Osteocyte (in vitro differentiated cells): ENCODE measurements at regions not wholly inside any gene's neighbourhood (a gene's known extent, or its start where the extent isn't known, plus 50 kb on each side); places are given as distances from the start of the nearest gene placed in this dataset.
"Not testable (repeated sequence)": the region's sequence is repeated elsewhere in the genome, so short reads cannot be mapped to it uniquely, and the experiment has no call there.

Source experiments
- DNase-seq: peaks from one replicate; pipeline ENCODE4 v3.0.0; 2021; ENCODE audit warnings: mixed read lengths; ENCODE audit not compliant: unreplicated experiment; ENCODE audit errors: extremely low spot score
- H3K27ac Mint-ChIP-seq: one replicate; pipeline ENCODE4 v1.8.0; 2021; ENCODE audit warnings: mild to moderate bottlenecking, mixed read lengths; ENCODE audit not compliant: unreplicated experiment
- H3K27me3 Mint-ChIP-seq: one replicate; pipeline ENCODE4 v1.8.0; 2021; ENCODE audit warnings: mixed read lengths; ENCODE audit not compliant: unreplicated experiment
- H3K36me3 Mint-ChIP-seq: one replicate; pipeline ENCODE4 v1.8.0; 2021; ENCODE audit warnings: mixed read lengths; ENCODE audit not compliant: unreplicated experiment
- H3K4me1 Mint-ChIP-seq: one replicate; pipeline ENCODE4 v1.8.0; 2021; ENCODE audit warnings: mixed read lengths; ENCODE audit not compliant: unreplicated experiment
- H3K4me3 Mint-ChIP-seq: one replicate; pipeline ENCODE4 v1.8.0; 2021; ENCODE audit warnings: mild to moderate bottlenecking, moderate library complexity, mixed read lengths; ENCODE audit not compliant: unreplicated experiment
- H3K9me3 Mint-ChIP-seq: one replicate; pipeline ENCODE4 v1.8.0; 2021; ENCODE audit warnings: mixed read lengths; ENCODE audit not compliant: unreplicated experiment
- TF ChIP-seq, protein P1 (sequence below): fragments of 200-600 bp; sonication (generic); IDR thresholded peaks from 2 replicates; pipeline ENCODE4 v1.5.0; 2021; ENCODE audit warnings: antibody characterized with exemption, mild to moderate bottlenecking, moderate library complexity

DNA sequence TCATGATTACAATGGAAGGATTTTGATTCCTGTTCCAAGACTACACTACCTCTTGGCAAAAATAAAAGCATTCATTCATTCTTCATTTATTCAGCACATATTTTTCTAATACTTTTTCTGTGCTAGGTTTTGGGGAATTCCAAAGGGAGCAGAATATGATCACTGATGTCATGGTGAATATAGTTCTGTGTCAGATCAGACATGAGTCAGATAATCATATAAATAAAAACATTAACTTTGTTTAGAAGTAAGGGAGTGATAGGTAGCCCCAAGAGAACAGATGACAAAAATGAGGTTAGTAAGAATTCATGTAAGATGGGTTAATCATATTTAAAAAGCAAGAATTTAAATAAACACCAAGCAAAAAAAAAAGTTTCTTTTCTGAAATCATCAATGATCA is 94.1 kb upstream of the RANBP6 start:
- no peak for DNase-seq
- Mint-ChIP-seq H3K27me3 (peaks cover 7% of the 10 kb centered on the region), H3K27ac (no peak overlapping the region), H3K4me1 (no peaks in the 10 kb centered on the region), H3K9me3 (no peaks in the 10 kb centered on the region), H3K36me3 (no peaks in the 10 kb centered on the region), H3K4me3 (no peak overlapping the region)
- TF ChIP-seq, protein P1, sequence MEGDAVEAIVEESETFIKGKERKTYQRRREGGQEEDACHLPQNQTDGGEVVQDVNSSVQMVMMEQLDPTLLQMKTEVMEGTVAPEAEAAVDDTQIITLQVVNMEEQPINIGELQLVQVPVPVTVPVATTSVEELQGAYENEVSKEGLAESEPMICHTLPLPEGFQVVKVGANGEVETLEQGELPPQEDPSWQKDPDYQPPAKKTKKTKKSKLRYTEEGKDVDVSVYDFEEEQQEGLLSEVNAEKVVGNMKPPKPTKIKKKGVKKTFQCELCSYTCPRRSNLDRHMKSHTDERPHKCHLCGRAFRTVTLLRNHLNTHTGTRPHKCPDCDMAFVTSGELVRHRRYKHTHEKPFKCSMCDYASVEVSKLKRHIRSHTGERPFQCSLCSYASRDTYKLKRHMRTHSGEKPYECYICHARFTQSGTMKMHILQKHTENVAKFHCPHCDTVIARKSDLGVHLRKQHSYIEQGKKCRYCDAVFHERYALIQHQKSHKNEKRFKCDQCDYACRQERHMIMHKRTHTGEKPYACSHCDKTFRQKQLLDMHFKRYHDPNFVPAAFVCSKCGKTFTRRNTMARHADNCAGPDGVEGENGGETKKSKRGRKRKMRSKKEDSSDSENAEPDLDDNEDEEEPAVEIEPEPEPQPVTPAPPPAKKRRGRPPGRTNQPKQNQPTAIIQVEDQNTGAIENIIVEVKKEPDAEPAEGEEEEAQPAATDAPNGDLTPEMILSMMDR: no peak

DNA sequence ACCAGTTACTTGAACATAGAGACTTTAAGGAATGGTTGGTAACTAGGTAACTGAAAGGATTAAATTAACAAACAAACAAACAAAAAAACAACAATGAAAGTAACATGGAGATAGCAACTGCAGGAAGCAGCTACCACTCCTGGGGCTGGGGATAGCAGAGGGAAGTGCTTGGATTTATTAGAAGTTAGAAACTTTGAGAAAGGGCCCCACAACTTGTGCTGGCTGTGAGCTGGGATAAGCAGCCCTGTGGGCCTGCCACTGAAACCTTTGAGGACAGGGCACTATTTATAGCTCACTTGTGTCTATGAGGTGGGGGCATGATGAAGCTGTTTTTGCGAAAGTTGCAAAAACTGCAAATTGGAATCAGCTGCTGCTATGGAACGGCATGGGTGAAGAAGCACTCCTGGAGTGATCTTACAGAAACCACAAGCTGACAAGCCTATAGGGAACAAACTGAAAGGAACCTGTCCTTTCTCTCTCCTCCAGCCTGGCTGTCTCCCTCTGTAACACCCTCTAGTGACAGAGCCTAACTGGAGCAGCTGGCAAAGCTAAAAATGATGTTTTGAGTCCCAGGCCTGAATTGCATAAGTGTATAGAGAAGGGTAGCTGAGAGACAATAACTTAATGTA is 91.4 kb upstream of the RANBP6 start:
- H3K27me3 Mint-ChIP-seq: peaks cover 2% of the 10 kb centered on the region
- no peaks in the 10 kb centered on the region for H3K9me3 Mint-ChIP-seq
- no peaks in the 10 kb centered on the region for H3K4me1 Mint-ChIP-seq
- no peak for DNase-seq
- H3K36me3 Mint-ChIP-seq: no peaks in the 10 kb centered on the region
- TF ChIP-seq, protein P1: peak; percentile 44
- no peak overlapping the region for H3K4me3 Mint-ChIP-seq
- H3K27ac Mint-ChIP-seq: no peak overlapping the region

DNA sequence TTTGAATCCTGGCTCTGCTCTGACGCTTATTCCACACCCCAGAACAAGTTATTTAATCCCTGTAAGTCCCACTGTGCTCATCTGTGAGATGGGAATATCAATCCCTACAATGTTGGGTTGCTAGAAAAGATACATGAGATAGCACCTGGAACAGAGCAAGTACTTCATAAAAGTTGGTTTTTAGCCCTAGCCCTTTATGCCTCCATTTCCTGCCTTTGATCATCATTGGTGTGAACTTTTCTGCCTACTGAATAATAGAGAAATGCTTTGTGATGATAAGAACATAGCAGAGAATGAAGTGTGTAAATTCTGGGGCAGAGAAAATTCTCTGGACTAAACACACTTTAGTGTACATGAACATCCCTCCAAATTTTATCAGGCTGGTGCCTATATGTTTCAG is 90.3 kb upstream of the RANBP6 start:
- H3K9me3 Mint-ChIP-seq: no peaks in the 10 kb centered on the region
- TF ChIP-seq, protein P1: no peak
- DNase-seq: no peak
- H3K4me1 Mint-ChIP-seq: no peaks in the 10 kb centered on the region
- no peak overlapping the region for H3K4me3 Mint-ChIP-seq
- H3K27me3 Mint-ChIP-seq: peaks cover 2% of the 10 kb centered on the region
- no peak overlapping the region for H3K27ac Mint-ChIP-seq
- no peaks in the 10 kb centered on the region for H3K36me3 Mint-ChIP-seq

DNA sequence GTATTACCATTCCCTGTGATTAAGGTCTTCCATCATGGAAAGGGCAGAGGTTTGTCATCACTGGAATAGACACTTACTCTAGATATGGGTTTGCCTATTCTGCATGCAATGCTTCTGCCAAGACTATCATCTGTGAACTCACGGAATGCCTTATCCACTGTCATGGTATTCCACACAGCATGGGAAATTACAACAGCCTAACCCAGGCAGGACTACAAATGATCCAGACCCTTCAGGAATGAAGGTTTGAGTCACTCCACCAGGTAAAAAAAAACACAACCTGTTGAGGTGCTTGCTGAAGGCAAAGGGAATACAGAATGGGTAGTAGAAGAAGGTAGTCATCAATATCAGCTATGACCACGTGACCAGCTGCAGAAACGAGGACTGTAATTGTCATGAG is 89.0 kb upstream of the RANBP6 start:
- not testable (repeated sequence) for H3K36me3 Mint-ChIP-seq, H3K27me3 Mint-ChIP-seq, H3K4me3 Mint-ChIP-seq, H3K9me3 Mint-ChIP-seq, H3K27ac Mint-ChIP-seq, H3K4me1 Mint-ChIP-seq, DNase-seq

DNA sequence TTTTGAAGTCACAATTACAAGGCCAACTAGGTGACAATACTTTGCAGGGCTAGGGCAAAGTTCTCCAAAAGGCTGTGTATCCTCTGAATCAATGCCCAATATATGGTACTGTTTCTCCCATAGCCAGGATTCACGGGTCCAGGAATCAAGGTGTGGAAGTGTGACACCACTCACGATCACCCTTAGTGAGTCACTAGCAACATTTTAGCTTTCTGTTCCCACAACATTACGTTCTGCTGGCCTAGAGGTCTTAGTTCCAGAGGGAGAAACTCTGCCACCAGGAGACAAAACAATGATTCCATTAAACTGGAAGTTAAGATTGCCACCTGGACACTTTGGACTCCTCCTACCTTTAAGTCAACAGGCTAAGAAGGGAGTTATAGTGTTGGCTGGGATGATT is 88.5 kb upstream of the RANBP6 start:
- not testable (repeated sequence) for H3K9me3 Mint-ChIP-seq, H3K27me3 Mint-ChIP-seq, H3K27ac Mint-ChIP-seq, H3K36me3 Mint-ChIP-seq, H3K4me1 Mint-ChIP-seq, H3K4me3 Mint-ChIP-seq, DNase-seq

DNA sequence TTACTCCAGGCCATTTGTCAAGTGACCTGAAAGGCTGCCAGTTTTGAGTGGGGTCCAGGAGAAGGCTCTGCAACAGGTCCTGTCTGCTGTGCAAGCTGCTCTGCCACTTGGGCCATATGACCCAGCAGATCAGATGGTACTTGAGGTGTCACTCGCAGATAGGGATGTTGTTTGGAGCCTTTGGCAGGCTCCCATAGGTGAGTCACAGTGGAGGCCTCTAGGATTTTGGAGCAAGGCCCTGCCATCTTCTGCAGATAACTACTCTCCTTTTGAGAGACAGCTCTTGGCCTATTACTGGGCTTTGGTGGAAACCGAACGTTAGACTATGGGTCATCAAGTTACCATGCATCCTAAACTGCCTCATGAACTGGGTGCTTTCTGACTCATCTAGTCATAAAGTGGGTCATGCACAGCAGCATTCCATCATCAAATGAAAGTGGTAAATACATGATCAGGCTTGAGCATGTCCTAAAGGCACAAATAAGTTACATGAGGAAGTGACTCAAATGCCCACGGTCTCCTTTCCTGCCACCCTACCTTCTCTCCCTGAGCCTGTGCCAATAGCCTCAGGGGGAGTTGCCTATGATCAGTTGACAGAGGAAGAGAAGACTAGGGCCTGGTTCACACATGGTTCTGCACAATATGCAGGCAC is 87.0 kb upstream of the RANBP6 start:
- not testable (repeated sequence) for H3K36me3 Mint-ChIP-seq, H3K4me1 Mint-ChIP-seq, DNase-seq, H3K27ac Mint-ChIP-seq, H3K9me3 Mint-ChIP-seq, H3K27me3 Mint-ChIP-seq, H3K4me3 Mint-ChIP-seq

DNA sequence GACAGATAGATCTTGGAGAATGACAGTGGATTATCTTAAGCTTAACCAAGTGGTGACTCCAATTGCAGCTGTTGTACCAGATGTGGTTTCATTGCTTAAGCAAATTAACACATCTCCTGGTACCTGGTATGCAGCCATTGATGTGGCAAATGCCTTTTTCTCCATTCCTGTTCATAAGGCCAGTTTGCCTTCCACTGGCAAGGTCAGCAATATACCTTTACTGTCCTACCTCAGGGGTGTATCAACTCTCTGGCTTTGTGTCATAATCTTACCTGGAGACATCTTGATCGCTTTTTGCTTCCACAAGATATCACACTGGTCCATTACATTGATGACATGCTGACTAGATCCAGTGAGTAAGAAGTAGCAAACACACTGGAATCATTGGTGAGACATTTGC is 86.3 kb upstream of the RANBP6 start:
- H3K27me3 Mint-ChIP-seq, H3K4me3 Mint-ChIP-seq, H3K27ac Mint-ChIP-seq, DNase-seq, H3K9me3 Mint-ChIP-seq, H3K36me3 Mint-ChIP-seq, H3K4me1 Mint-ChIP-seq: not testable (repeated sequence)

DNA sequence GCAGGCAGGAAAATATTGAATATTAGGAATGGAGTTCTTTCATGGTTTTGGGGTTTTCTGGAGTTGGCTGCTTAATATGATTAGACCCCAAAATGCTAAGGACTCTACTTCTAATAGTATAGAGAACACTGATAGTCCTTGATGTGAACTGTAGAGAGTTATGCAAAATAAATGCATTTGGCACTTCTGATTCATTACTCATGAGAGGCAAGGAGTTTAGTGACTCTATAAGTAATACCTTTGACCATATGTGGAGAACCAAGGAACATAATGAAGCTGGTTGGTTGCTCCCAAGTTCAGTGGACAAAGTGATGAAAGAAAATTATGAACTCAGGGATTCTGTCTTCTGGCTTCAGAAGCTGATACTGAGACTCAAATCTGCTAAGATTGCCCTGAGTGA is 83.9 kb upstream of the RANBP6 start:
- H3K4me3 Mint-ChIP-seq, H3K27me3 Mint-ChIP-seq, DNase-seq, H3K27ac Mint-ChIP-seq, H3K36me3 Mint-ChIP-seq, H3K9me3 Mint-ChIP-seq, H3K4me1 Mint-ChIP-seq: not testable (repeated sequence)
